Spleen (tissue), 7 donors: ENCODE measurements at regions not wholly inside any gene's neighbourhood (a gene's known extent, or its start where the extent isn't known, plus 50 kb on each side); places are given as distances from the start of the nearest gene placed in this dataset.

Experiments
- POLR2A ChIP-seq, 3 donors: fragments of 450-650 bp; IDR thresholded peaks; one replicate each; pipeline ENCODE4 v1.5.1; 2017; ENCODE audit warnings: antibody characterized with exemption in 3 of 3, mild to moderate bottlenecking in 1 of 3
- POLR2AphosphoS5 ChIP-seq, 3 donors: sonication (generic); formaldehyde crosslinking; IDR thresholded peaks; one replicate each; pipeline ENCODE4 v1.5.1; 2017; ENCODE audit warnings: antibody characterized with exemption in 3 of 3
- TF ChIP-seq, protein P1 (sequence below), 11 experiments: fragments of 200-600 bp in 7 of 11; fragments of 450-650 bp in 4 of 11; sonication (generic) in 4 of 11; IDR thresholded peaks in 8 of 11; conservative IDR thresholded peaks in 3 of 11; 1 replicate in 7 of 11; 2 replicates in 4 of 11; pipeline versions ENCODE4 v1.4.0 to v1.8.0; 2016 to 2021; ENCODE audit warnings: antibody characterized with exemption in 11 of 11, inconsistent platforms in 4 of 11, mild to moderate bottlenecking in 1 of 11
- donor health status: DM: no; HTN: no; CAD: no; lungs with moderate emphysema.
- donor health status: DM: no; HTN: no; CAD: no.
- donor health status: DM: no; HTN: no; CAD: no.

DNA sequence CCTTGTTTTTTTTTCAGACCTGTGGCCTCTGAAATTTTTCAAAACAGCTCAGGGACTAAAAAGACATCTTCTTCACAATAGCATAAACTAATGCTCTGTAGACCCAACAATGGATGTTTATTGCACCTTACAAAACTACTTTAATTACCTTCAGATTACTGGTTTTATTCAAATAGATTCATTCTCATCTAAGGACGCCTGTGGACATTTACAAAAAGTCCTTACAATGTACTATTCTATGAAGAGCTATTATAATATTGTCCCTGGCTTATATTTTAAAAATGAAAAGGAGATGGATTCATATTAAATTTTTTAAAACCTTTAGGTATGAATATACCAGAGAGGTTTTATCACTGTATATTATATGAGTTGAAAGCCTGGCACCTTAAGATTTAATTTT is 238.4 kb upstream of the NR5A2 start:
- TF ChIP-seq POLR2AphosphoS5 (IDR thresholded peaks at IDR 0.05) (no peak), POLR2A (IDR thresholded peaks at IDR 0.05) (no peak)
- TF ChIP-seq, protein P1, sequence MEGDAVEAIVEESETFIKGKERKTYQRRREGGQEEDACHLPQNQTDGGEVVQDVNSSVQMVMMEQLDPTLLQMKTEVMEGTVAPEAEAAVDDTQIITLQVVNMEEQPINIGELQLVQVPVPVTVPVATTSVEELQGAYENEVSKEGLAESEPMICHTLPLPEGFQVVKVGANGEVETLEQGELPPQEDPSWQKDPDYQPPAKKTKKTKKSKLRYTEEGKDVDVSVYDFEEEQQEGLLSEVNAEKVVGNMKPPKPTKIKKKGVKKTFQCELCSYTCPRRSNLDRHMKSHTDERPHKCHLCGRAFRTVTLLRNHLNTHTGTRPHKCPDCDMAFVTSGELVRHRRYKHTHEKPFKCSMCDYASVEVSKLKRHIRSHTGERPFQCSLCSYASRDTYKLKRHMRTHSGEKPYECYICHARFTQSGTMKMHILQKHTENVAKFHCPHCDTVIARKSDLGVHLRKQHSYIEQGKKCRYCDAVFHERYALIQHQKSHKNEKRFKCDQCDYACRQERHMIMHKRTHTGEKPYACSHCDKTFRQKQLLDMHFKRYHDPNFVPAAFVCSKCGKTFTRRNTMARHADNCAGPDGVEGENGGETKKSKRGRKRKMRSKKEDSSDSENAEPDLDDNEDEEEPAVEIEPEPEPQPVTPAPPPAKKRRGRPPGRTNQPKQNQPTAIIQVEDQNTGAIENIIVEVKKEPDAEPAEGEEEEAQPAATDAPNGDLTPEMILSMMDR (IDR thresholded peaks at IDR 0.05 in 8 of 11, conservative IDR thresholded peaks at IDR 0.05 in 3 of 11): no peak
